Liver (tissue), 8 donors: ENCODE measurements at regions not wholly inside any gene's neighbourhood (a gene's known extent, or its start where the extent isn't known, plus 50 kb on each side); places are given as distances from the start of the nearest gene placed in this dataset.
A peak's percentile ranks its signal among the peaks of the same experiment; 100 is the strongest.

Experiments used
- DNase-seq: peaks from one replicate; pipeline ENCODE4 v3.0.0-alpha.2; 2017; ENCODE audit warnings: low spot score
- H3K27ac ChIP-seq, 2 donors: one replicate each; pipeline ENCODE4 v1.7.0; 2013; ENCODE audit warnings: inconsistent platforms in 2 of 2, low read length in 2 of 2, control low read depth in 1 of 2, low read depth in 1 of 2, mild to moderate bottlenecking in 1 of 2
- H3K27me3 ChIP-seq, 4 donors: one replicate each; pipeline versions ENCODE4 v1.6.1 to v1.7.0; 2013; ENCODE audit warnings: low read length in 3 of 4, inconsistent platforms in 1 of 4, mild to moderate bottlenecking in 1 of 4, moderate library complexity in 1 of 4; ENCODE audit not compliant: control insufficient read depth in 4 of 4, insufficient read depth in 4 of 4
- H3K36me3 ChIP-seq, 4 donors: one replicate each; pipeline versions ENCODE4 v1.6.1 to v1.7.0; 2013; ENCODE audit warnings: low read length in 3 of 4, mild to moderate bottlenecking in 3 of 4, low read depth in 1 of 4, moderate library complexity in 1 of 4; ENCODE audit not compliant: control insufficient read depth in 4 of 4, insufficient read depth in 3 of 4
- H3K4me1 ChIP-seq, 4 donors: one replicate each; pipeline versions ENCODE4 v1.6.1 to v1.7.0; 2013; ENCODE audit warnings: low read length in 3 of 4, mild to moderate bottlenecking in 3 of 4, moderate library complexity in 1 of 4; ENCODE audit not compliant: control insufficient read depth in 4 of 4, insufficient read depth in 4 of 4
- H3K4me3 ChIP-seq, 3 donors: one replicate each; pipeline versions ENCODE4 v1.6.1 to v1.7.0; 2013; ENCODE audit warnings: low read length in 3 of 3, control low read depth in 1 of 3, low read depth in 1 of 3, mild to moderate bottlenecking in 1 of 3
- H3K9ac ChIP-seq, 2 donors: one replicate each; pipeline ENCODE4 v1.7.0; 2013; ENCODE audit warnings: low read length in 2 of 2, mild to moderate bottlenecking in 2 of 2, moderate library complexity in 2 of 2, control low read depth in 1 of 2, low read depth in 1 of 2
- H3K9me3 ChIP-seq, 4 donors: one replicate each; pipeline versions ENCODE4 v1.6.1 to v1.7.0; 2013; ENCODE audit warnings: low read length in 3 of 4; ENCODE audit not compliant: control insufficient read depth in 4 of 4
- CTCF ChIP-seq: fragments of 150-350 bp; IDR thresholded peaks from 2 replicates; pipeline ENCODE4 v1.5.1; 2017; ENCODE audit warnings: improper control_type of control experiment, low read depth, low read length; ENCODE audit not compliant: missing input control
- EGR1 ChIP-seq, 2 donors: IDR thresholded peaks; 2 replicates each; pipeline ENCODE4 v1.6.1; 2016 to 2018; ENCODE audit warnings: antibody characterized with exemption in 2 of 2, low read depth in 2 of 2
- FOXA2 ChIP-seq: IDR thresholded peaks from 2 replicates; pipeline ENCODE4 v1.6.1; 2016; ENCODE audit warnings: antibody characterized with exemption
- HNF4A ChIP-seq, 2 donors: conservative IDR thresholded peaks; 2 replicates each; pipeline ENCODE4 v1.6.1; 2016; ENCODE audit warnings: antibody characterized with exemption in 2 of 2, mild to moderate bottlenecking in 2 of 2
- MAX ChIP-seq: IDR thresholded peaks from 2 replicates; pipeline ENCODE4 v1.6.1; 2016; ENCODE audit warnings: antibody characterized with exemption
- NR2F2 ChIP-seq: IDR thresholded peaks from 2 replicates; pipeline ENCODE4 v1.6.1; 2016; ENCODE audit warnings: antibody characterized with exemption
- REST ChIP-seq: IDR thresholded peaks from 2 replicates; pipeline ENCODE4 v1.6.1; 2016; ENCODE audit warnings: antibody characterized with exemption, mild to moderate bottlenecking
- SP1 ChIP-seq: IDR thresholded peaks from 2 replicates; pipeline ENCODE4 v1.6.1; 2018; ENCODE audit warnings: antibody characterized with exemption, mild to moderate bottlenecking
- ZBTB33 ChIP-seq: IDR thresholded peaks from 2 replicates; pipeline ENCODE4 v1.6.1; 2016; ENCODE audit warnings: antibody characterized with exemption
- WGBS: extraction: QIAGEN DNeasy Blood & Tissue Kit; methylation state at CpG from one replicate; pipeline ENCODE4 v1.1.7; 2013; 5-methylcytosine and 5-hydroxymethylcytosine counted together
- donor health status: healthy.
- donor health status: healthy.
- donor health status: healthy.
- donor health status: healthy.
- donor health status: healthy.

- WGBS, result 87% methylated on average over 1 of the region's 1 CpG
- TF ChIP-seq HNF4A (conservative IDR thresholded peaks at IDR 0.05), result peak in 1 of 2 donors; percentile 28
- no peak for TF ChIP-seq ZBTB33
- no peaks in the 10 kb centered on the region for H3K4me1 ChIP-seq
- H3K27ac ChIP-seq, result no peak overlapping the region
- H3K27me3 ChIP-seq, result no peaks in the 10 kb centered on the region
- no peaks in the 10 kb centered on the region for H3K9me3 ChIP-seq
- no peaks in the 10 kb centered on the region for H3K36me3 ChIP-seq
- H3K4me3 ChIP-seq, result no peak overlapping the region
- no peak for DNase-seq
- no peak overlapping the region for H3K9ac ChIP-seq
These were observed 651.6 kb downstream of the HTR1A start for GRCh38 chr5:63310644-63311043.

- H3K9ac ChIP-seq, result no peak overlapping the region
- WGBS, result 95% methylated on average over 1 of the region's 1 CpG
- no peaks in the 10 kb centered on the region for H3K9me3 ChIP-seq
These were observed 655.3 kb downstream of the HTR1A start for GRCh38 chr5:63306909-63307308.

GRCh38 chr5:63293317-63293716, 668.9 kb downstream of the HTR1A start:
- Histone ChIP-seq H3K9ac (no peak overlapping the region), H3K4me1 (no peaks in the 10 kb centered on the region), H3K4me3 (no peak overlapping the region), H3K9me3 (no peaks in the 10 kb centered on the region), H3K27ac (no peak overlapping the region), H3K27me3 (no peaks in the 10 kb centered on the region), H3K36me3 (no peaks in the 10 kb centered on the region)
- 78% methylated on average over 1 of the region's 1 CpG for WGBS
- DNase-seq, result no peak
- no peak for TF ChIP-seq NR2F2
- no peak for TF ChIP-seq EGR1 (IDR thresholded peaks at IDR 0.05; ENCODE audit: low read depth in 2 of 2)
- TF ChIP-seq MAX, result no peak
- no peak for TF ChIP-seq FOXA2
- no peak for TF ChIP-seq ZBTB33
- TF ChIP-seq CTCF, result no peak
- TF ChIP-seq REST, result no peak

More at GRCh38 chr5:63306909-63307308, 655.3 kb downstream of the HTR1A start:
- no peak overlapping the region for H3K27ac ChIP-seq
- H3K27me3 ChIP-seq, result no peaks in the 10 kb centered on the region
- H3K36me3 ChIP-seq, result no peaks in the 10 kb centered on the region
- no peaks in the 10 kb centered on the region for H3K4me1 ChIP-seq
- DNase-seq, result no peak
- no peak overlapping the region for H3K4me3 ChIP-seq
- TF ChIP-seq SP1 (no peak), REST (no peak)
